GM12878 (cell line): ENCODE measurements at regions not wholly inside any gene's neighbourhood (a gene's known extent, or its start where the extent isn't known, plus 50 kb on each side); places are given as distances from the start of the nearest gene placed in this dataset.

ENCODE experiments used
- CHD4 ChIP-seq: fragments of 200-600 bp; sonication (generic); IDR thresholded peaks from 2 replicates; pipeline ENCODE4 v1.6.1; 2016; ENCODE audit warnings: mild to moderate bottlenecking
- IKZF1 ChIP-seq: fragments of 450-650 bp; conservative IDR thresholded peaks from 2 replicates; pipeline ENCODE4 v1.6.1; 2017; ENCODE audit warnings: antibody characterized with exemption, mild to moderate bottlenecking
- NFYB ChIP-seq: IDR thresholded peaks from 2 replicates; pipeline ENCODE4 v1.6.1; 2011; ENCODE audit warnings: low read depth, mild to moderate bottlenecking, low read length, improper control_type of control experiment, moderate library complexity; ENCODE audit not compliant: insufficient read depth
- PAX5 ChIP-seq: IDR thresholded peaks from 2 replicates; pipeline ENCODE4 v1.6.1; 2011; ENCODE audit warnings: low read depth, low read length, borderline replicate concordance
- RAD51 ChIP-seq: fragments of 450-650 bp; IDR thresholded peaks from 2 replicates; pipeline ENCODE4 v1.6.1; 2016; ENCODE audit warnings: moderate library complexity, mild to moderate bottlenecking, inconsistent platforms
- RB1 ChIP-seq: fragments of 450-650 bp; formaldehyde crosslinking; IDR thresholded peaks from 2 replicates; pipeline ENCODE4 v1.6.1; 2017; ENCODE audit warnings: mild to moderate bottlenecking, borderline replicate concordance
- RFX5 ChIP-seq: IDR thresholded peaks from 2 replicates; pipeline ENCODE4 v1.6.1; 2011; ENCODE audit warnings: low read depth, low read length, improper control_type of control experiment
- SIN3A ChIP-seq: IDR thresholded peaks from 2 replicates; pipeline ENCODE4 v1.6.1; 2012; ENCODE audit warnings: low read depth, low read length, improper control_type of control experiment
- SMAD5 ChIP-seq: IDR thresholded peaks from 2 replicates; pipeline ENCODE4 v1.6.1; 2016; ENCODE audit warnings: antibody characterized with exemption, low read depth
- TBL1XR1 ChIP-seq: IDR thresholded peaks from 2 replicates; pipeline ENCODE4 v1.6.1; 2012; ENCODE audit warnings: low read depth, low read length, improper control_type of control experiment
- TF ChIP-seq, protein P1 (sequence below): fragments of 450-650 bp; IDR thresholded peaks from 2 replicates; pipeline ENCODE4 v1.6.1; 2017; ENCODE audit warnings: mild to moderate bottlenecking, moderate library complexity
- TF ChIP-seq, protein P2 (sequence below): fragments of 450-650 bp; IDR thresholded peaks from 2 replicates; pipeline ENCODE4 v1.6.1; 2017; ENCODE audit warnings: borderline replicate concordance
- TF ChIP-seq, protein P3 (sequence below): fragments of 450-650 bp; IDR thresholded peaks from 2 replicates; pipeline ENCODE4 v1.6.1; 2017; ENCODE audit warnings: mild to moderate bottlenecking, moderate library complexity
- TF ChIP-seq, protein P4 (sequence below): fragments of 450-650 bp; IDR thresholded peaks from 2 replicates; pipeline ENCODE4 v1.6.1; 2018; ENCODE audit warnings: mild to moderate bottlenecking, low read depth, moderate library complexity; ENCODE audit not compliant: partially characterized antibody

DNA sequence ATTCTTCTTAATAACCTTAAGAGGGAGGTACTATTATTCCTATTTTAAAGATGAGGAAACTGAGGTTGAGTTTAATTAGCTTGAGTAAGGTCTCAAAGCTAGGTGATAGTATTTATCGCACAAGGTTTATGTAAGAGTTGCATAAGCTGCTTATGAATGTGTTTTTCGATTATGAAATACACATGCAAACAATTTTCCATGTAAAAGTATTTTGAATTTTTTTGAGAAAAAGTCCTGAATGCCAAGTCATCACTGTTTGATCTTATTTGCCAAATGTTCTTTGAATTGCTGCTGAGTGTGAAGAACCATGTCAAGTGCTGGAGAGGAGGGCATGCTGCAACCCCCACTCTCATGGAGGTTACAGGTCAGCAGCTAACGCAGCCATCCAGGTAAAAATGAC, 174.4 kb downstream of the CARTPT start (continued):
- TF ChIP-seq, protein P1, sequence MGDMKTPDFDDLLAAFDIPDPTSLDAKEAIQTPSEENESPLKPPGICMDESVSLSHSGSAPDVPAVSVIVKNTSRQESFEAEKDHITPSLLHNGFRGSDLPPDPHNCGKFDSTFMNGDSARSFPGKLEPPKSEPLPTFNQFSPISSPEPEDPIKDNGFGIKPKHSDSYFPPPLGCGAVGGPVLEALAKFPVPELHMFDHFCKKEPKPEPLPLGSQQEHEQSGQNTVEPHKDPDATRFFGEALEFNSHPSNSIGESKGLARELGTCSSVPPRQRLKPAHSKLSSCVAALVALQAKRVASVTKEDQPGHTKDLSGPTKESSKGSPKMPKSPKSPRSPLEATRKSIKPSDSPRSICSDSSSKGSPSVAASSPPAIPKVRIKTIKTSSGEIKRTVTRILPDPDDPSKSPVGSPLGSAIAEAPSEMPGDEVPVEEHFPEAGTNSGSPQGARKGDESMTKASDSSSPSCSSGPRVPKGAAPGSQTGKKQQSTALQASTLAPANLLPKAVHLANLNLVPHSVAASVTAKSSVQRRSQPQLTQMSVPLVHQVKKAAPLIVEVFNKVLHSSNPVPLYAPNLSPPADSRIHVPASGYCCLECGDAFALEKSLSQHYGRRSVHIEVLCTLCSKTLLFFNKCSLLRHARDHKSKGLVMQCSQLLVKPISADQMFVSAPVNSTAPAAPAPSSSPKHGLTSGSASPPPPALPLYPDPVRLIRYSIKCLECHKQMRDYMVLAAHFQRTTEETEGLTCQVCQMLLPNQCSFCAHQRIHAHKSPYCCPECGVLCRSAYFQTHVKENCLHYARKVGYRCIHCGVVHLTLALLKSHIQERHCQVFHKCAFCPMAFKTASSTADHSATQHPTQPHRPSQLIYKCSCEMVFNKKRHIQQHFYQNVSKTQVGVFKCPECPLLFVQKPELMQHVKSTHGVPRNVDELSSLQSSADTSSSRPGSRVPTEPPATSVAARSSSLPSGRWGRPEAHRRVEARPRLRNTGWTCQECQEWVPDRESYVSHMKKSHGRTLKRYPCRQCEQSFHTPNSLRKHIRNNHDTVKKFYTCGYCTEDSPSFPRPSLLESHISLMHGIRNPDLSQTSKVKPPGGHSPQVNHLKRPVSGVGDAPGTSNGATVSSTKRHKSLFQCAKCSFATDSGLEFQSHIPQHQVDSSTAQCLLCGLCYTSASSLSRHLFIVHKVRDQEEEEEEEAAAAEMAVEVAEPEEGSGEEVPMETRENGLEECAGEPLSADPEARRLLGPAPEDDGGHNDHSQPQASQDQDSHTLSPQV = no peak
- no peak for TF ChIP-seq RFX5
- TF ChIP-seq RB1 = no peak
- TF ChIP-seq, protein P2, sequence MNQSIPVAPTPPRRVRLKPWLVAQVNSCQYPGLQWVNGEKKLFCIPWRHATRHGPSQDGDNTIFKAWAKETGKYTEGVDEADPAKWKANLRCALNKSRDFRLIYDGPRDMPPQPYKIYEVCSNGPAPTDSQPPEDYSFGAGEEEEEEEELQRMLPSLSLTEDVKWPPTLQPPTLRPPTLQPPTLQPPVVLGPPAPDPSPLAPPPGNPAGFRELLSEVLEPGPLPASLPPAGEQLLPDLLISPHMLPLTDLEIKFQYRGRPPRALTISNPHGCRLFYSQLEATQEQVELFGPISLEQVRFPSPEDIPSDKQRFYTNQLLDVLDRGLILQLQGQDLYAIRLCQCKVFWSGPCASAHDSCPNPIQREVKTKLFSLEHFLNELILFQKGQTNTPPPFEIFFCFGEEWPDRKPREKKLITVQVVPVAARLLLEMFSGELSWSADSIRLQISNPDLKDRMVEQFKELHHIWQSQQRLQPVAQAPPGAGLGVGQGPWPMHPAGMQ = no peak
- no peak for TF ChIP-seq TBL1XR1
- TF ChIP-seq SIN3A = no peak
- no peak for TF ChIP-seq CHD4
- TF ChIP-seq, protein P3, sequence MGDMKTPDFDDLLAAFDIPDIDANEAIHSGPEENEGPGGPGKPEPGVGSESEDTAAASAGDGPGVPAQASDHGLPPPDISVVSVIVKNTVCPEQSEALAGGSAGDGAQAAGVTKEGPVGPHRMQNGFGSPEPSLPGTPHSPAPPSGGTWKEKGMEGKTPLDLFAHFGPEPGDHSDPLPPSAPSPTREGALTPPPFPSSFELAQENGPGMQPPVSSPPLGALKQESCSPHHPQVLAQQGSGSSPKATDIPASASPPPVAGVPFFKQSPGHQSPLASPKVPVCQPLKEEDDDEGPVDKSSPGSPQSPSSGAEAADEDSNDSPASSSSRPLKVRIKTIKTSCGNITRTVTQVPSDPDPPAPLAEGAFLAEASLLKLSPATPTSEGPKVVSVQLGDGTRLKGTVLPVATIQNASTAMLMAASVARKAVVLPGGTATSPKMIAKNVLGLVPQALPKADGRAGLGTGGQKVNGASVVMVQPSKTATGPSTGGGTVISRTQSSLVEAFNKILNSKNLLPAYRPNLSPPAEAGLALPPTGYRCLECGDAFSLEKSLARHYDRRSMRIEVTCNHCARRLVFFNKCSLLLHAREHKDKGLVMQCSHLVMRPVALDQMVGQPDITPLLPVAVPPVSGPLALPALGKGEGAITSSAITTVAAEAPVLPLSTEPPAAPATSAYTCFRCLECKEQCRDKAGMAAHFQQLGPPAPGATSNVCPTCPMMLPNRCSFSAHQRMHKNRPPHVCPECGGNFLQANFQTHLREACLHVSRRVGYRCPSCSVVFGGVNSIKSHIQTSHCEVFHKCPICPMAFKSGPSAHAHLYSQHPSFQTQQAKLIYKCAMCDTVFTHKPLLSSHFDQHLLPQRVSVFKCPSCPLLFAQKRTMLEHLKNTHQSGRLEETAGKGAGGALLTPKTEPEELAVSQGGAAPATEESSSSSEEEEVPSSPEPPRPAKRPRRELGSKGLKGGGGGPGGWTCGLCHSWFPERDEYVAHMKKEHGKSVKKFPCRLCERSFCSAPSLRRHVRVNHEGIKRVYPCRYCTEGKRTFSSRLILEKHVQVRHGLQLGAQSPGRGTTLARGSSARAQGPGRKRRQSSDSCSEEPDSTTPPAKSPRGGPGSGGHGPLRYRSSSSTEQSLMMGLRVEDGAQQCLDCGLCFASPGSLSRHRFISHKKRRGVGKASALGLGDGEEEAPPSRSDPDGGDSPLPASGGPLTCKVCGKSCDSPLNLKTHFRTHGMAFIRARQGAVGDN = no peak
- TF ChIP-seq NFYB = no peak
- TF ChIP-seq SMAD5 = no peak
- no peak for TF ChIP-seq PAX5
- no peak for TF ChIP-seq RAD51
- TF ChIP-seq, protein P4, sequence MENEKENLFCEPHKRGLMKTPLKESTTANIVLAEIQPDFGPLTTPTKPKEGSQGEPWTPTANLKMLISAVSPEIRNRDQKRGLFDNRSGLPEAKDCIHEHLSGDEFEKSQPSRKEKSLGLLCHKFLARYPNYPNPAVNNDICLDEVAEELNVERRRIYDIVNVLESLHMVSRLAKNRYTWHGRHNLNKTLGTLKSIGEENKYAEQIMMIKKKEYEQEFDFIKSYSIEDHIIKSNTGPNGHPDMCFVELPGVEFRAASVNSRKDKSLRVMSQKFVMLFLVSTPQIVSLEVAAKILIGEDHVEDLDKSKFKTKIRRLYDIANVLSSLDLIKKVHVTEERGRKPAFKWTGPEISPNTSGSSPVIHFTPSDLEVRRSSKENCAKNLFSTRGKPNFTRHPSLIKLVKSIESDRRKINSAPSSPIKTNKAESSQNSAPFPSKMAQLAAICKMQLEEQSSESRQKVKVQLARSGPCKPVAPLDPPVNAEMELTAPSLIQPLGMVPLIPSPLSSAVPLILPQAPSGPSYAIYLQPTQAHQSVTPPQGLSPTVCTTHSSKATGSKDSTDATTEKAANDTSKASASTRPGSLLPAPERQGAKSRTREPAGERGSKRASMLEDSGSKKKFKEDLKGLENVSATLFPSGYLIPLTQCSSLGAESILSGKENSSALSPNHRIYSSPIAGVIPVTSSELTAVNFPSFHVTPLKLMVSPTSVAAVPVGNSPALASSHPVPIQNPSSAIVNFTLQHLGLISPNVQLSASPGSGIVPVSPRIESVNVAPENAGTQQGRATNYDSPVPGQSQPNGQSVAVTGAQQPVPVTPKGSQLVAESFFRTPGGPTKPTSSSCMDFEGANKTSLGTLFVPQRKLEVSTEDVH = no peak
- no peak for TF ChIP-seq IKZF1
- TF ChIP-seq, all 136 proteins: peak for 0
